ENCODE measurements at regions not wholly inside any gene's neighbourhood (a gene's known extent, or its start where the extent isn't known, plus 50 kb on each side); places are given as distances from the start of the nearest gene placed in this dataset.
A peak's percentile ranks its signal among the peaks of the same experiment; 100 is the strongest.

DNA sequence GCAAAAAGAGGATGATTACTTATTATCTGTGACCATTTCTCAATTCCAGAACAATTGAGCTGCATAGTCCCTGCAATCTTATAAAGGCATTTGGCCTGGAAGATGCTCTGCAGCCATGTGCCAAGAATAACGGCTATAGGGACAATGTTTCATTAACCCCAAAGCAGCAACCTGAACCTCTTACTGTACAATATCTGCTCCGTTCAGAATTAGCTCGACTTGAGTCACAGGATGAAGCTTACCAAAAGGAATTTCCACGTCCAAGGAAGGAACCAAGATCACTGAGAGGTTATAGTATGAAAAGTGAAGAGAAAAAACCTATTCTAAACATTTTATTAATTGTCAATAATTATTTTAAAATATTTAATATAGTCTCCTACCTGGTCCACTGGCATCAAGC, 167.3 kb upstream of the GMDS start:
- intact Hi-C loops (cut with DNase I), result no loop called here
- no peak for DNase-seq
- ATAC-seq (ENCODE audit: poor library complexity), result no peak

DNA sequence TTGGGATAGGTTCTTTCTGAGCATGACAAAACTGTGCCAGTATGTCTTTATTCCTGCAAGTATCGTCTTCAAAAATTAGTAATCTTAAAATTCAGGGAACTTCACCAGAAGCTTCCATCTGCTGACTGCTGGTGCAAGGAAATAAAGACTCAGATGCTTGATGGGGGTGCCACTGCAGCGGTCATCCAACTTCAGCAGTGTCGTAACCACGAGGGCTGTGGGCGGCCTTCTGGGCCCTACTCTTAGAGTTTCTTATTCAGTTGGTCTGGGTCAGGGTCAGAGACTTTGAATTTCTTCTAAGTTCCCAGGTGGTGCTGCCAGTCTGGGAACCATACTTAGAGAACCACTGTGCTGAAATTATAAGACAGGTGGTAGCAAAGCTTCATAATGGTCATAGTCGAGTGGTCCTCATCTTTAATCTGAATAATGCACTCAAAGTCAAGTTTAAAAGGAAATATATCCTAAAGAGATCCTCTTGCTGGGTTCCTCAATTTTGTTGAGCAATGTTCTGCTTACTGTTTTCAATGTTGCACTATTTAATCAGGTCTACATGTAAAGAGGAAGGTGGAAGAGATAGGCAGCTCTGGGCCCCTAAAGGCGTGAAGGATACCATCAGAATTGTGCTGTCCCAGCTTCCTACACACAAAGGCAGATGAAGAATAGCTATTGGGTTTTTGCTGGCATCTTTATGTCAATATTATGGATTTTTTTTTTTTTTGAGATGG, 165.4 kb upstream of the GMDS start:
- intact Hi-C loops (cut with DNase I), result no loop called here
- no peak for ATAC-seq (ENCODE audit: poor library complexity)
- no peak for DNase-seq

DNA sequence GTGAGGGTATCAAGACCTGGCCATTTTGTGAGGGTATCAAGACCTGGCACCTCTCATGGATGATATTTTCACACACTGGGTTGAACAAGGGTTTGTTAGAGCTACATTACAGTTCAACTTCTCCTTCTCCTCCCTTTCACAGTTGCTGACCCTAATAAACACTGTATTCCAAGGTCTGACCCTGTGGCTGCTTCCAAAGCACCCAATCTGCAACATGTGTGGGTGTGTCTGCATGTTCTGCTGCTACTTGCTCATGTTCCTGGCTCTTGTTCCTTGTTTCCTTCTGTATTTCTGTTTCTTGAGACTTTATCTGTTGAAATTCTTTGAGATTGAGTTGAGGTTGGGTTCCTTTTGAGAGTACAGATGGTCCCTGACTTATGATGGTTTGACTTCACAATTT, 162.1 kb upstream of the GMDS start:
- DNase-seq (no peak), ATAC-seq (ENCODE audit: poor library complexity) (no peak)
- intact Hi-C loops (cut with DNase I), result no loop called here

DNA sequence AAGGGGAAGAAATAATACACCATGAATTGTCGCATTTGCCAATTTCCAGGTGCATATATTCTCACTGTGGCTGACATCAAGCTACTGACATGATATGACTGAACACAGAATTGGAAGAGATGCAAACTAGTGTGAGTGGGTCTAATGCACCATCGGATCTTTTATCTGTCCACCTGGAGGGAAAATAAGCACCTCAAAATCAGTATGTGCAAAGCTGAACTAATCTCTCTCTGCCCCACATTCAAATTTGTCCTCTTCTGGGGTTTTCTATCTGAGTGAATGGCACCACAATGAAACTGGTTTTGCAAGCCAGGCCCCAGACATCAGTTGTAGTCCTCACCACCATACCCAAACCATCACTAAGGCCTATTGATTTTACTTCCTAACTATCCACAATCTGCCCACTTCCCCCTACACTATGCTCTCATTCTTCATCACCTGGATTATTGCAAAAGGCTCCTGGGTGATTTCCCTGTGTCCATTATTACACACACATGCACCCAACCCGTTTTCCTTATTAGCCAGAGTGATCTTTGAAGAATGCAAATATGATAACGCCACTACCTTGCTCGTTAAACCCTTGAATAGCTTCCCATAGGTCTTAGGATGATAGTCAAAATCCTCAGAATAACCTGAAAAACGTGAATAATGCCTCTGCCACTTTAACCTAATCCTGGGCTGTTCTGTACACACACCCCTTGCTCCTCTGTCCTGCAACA, 159.0 kb upstream of the GMDS start:
- no peak for DNase-seq
- no peak for ATAC-seq (ENCODE audit: poor library complexity)
- intact Hi-C loops (cut with DNase I), result no loop called here

DNA sequence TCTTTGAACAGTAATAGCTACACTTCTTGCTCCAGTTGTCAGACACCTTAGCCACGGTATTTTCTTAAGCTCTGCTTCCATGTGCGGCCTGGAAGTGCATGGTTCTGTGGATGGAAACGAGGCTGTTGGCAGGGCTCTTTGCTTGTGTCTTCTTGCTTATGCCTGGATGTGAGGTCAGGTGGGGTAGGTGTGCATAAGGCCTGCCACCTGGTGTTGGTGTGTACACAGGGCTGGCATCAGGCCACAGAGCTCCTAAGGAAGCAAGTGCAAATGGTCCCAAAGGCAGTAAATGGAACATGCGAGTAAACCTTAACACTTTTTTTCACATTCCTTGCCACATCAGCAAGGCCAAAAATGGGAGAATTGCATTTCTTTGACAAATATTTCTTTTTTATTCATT, 158.1 kb upstream of the GMDS start:
- intact Hi-C loops (cut with DNase I), result no loop called here
- ATAC-seq (ENCODE audit: poor library complexity), result no peak

DNA sequence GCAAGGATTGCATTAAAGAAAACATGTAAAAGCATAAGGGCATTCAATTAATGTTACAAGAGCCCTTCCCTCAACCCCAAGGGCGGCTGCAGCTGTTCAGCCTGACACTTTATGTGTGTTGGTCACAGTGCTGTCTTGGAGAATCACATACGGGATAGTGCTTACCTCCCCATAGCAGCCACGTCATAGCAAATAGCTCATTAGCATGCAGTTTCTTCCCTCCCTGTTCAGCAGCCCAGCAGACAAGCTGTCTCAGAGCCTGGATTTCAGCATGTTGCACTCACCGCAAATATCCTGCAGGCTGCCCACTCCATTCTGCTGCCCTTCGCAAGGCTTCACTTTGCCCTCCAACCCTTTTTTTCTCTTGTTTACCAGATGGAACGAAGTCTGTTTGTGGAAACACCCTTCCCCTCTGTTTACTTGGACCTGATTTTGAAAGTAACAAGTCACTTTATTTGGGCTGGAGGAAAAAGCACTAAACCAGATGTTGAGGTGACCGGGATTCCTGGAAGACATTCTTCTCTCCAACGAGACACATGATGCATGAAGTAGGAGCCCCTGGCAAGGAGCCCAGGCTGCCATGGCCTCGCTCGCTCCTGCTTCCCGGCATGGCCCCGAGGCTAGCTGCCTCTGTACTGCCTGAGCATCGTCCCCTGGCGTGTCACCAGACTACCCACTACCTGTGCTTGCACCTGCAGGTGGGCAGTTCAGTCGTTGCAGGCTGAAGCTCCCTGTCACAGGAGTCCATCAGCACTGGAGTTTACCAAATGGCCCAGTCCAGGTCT, 151.6 kb upstream of the GMDS start:
- intact Hi-C loops (cut with DNase I), result no loop called here
- ATAC-seq (ENCODE audit: poor library complexity) (peak; percentile 34), DNase-seq (peak; percentile 57)

More for the DNA sequence above, 158.1 kb upstream of the GMDS start:
- no peak for DNase-seq

DNA sequence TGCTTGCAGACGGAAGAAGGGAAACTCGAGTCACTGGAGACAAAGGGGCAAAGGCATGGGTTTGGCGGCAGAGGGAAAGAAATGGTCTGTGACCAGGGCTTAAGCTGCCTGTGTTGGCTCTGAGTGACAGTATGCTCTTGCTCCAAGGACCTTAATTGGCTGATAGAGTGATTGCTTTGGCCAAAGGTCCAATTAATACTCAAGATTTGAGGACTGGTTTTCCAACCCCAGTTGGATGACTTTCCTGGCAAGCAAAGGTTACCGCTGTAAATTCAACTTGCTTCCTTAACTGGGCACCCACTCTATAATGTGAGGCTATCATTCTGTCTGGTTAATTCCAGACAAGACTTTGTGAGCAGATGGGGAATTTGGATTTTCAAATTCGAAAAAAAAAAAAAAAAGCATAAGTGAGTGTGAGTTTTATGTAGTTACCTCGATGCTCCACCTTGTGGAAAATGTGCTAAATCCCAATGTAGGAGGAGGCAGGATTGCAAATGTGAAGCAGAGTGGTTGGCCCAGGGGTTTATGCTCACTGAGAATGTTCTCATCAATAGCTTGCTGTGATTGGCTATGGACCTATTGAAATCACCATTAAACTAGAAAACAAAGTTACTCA, 150.7 kb upstream of the GMDS start:
- intact Hi-C loops (cut with DNase I), result no loop called here
- DNase-seq (no peak), ATAC-seq (ENCODE audit: poor library complexity) (no peak)

DNA sequence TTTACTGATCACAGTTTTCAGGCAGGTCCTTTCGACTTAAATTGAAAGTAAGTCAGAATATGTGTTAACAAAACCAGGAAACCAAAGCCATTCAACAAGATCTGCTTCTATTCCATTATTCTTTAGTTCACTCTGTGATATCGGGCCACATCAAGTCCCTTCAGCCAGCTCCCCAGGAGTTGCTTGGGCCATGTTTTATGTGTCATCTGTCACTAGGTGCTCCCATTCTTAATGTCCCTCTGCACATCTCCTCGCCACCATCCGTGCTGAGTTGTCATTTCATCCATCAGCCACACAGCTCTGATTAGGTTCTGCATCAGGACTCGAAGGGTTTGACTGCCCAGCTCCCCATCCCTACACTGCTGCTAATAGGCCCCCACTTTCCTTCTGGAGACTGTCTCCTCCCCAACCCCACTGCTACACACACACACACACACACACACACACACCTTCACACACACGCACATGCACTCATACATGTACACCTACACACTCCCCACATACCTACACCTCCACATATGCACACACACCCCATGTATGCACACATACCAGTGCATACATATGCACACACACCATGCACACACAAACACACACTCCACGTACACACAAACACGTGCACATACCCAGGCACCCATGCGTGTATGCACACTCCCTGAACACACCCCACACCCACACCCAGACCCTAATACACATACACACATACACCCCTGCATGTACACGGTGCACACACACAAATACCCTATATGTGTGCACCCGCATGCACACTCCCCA, 143.3 kb upstream of the GMDS start:
- DNase-seq, result no peak
- ATAC-seq (ENCODE audit: poor library complexity), result no peak
- intact Hi-C loops (cut with DNase I), result no loop called here

DNA sequence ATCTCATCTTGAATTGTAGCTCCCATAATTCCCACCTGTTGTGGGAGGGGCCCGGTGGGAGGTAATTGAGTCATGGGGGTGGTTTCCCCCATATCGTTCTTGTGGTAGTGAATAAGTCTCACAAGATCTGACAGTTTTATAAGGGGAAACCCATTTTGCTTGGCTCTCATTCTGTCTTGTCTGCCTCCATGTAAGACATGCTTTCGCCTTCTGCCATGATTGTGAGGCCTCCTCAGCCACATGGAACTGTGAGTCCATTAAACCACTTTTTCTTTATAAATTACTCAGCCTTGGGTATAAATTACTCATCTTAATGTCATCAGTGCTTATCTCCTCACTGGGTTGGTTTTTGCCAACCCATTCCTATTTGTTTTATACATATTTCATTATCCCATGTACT, 142.0 kb upstream of the GMDS start:
- no peak for DNase-seq
- intact Hi-C loops (cut with DNase I), result no loop called here
- ATAC-seq (ENCODE audit: poor library complexity), result no peak

DNA sequence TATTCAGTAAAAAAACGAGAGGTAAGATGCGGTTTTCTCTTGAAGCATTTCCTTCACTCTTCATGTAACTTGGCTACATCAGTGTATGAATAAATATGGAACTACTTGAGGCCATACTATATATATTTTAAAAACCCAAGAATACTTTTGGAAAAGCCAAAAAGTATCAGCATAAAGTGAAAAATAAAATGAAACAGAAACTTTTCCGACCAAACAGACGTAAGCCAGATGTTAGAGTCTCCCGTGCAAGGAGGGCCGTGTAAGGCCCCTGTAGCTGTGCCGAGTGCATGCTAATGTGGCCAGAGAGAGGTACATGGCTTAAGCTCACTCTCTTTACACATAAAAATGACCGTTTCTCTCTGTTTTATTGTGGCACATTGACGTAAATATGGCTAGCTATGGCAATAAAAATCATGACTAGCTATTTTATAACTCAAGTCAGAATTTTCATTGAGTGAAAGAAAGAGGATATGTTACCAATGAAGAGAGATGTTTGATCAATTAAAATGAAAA, 140.1 kb upstream of the GMDS start:
- ATAC-seq (ENCODE audit: poor library complexity) (no peak), DNase-seq (no peak)
- intact Hi-C loops (cut with DNase I), result no loop called here

DNA sequence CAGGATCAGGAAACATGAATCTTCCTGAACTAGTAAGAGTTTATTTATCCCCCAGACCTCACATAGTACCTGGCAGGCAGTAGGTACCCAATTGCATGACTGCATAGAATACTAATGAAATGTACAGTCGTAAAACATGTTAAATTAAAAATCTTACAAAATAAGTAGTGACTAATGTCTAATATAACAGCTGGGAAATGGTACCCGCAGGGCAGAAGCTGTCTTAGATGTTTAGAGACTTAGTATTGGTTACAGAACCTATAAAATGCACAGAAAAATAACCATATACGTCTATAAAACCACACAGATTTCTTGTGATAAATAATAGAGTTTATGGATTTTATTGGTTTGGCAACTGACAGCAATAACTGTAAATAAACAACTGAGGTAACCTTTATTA, 139.1 kb upstream of the GMDS start:
- ATAC-seq (ENCODE audit: poor library complexity) (no peak), DNase-seq (no peak)
- intact Hi-C loops (cut with DNase I), result no loop called here

DNA sequence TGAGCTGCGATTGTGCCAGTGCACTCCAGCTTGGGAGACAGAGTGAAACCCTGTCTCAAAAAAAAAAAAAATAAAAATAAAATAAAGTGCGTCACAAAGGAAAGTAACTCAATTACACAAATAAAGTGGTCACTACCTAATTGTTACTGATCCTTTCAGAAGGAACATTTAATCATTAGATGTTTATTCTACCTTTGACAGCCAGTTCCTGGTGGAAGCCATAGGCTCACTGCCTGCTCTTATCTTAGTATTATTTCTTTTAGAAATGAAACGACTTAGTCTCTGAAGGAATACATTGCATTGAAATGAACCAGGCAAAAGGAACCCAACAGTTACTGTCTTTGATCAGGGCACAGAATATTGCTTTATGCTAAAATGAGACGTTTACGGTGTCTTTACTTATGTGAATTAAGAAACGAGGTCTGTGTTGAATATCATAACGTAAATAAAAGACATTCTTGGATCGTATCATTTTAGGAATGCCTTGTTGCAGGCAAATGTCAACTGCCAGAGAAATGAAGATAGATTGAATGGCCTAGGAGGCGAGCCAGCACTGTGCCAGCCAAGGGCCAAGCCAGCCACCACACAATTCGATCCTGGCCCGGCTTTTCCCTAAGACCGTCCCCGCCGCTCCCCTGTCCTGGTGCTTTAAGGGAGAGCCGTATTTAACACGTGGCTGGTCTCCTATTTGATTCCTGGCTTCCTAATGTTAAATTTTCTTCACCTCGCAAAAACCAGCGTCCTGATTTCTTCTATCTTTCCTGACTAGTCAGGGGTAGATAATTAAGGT, 136.7 kb upstream of the GMDS start:
- intact Hi-C loops (cut with DNase I), result no loop called here
- ATAC-seq (ENCODE audit: poor library complexity) (peak; percentile 94), DNase-seq (peak; percentile 49)

DNA sequence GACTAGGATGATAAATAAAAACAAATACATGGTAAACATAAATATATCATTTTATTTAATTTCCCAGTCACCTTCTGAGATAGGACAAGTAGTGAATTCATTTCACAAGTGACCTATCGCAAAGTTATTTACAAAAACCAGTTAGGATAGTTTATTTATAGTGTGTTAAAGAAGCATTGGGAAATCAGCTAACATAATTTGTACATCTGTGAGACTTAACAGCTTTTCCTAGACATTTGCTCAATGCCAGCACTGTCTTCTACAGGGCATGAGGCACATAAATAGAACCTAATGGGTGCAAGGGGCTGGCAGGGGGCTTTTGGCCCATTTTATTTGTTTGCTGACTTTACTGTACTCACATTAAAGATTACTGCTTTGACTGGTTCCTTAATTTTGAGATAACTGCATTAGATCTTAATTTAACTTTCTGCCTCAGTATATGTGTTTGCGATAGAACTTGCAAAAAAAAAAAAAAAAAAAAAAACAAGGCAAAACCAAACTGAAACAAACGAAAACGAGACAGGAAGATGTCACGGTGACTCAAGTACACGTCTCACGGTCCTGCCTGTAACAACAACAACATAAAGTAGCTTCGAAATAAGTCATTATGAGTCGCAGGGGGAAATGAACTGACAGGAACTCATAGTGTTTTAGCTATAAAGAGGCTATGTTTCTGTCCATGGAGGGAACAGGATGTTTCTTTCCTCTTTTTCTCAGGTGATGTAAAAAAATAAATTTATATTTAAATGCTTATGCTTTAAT, 133.7 kb upstream of the GMDS start:
- intact Hi-C loops (cut with DNase I), result no loop called here
- DNase-seq (no peak), ATAC-seq (ENCODE audit: poor library complexity) (no peak)

DNA sequence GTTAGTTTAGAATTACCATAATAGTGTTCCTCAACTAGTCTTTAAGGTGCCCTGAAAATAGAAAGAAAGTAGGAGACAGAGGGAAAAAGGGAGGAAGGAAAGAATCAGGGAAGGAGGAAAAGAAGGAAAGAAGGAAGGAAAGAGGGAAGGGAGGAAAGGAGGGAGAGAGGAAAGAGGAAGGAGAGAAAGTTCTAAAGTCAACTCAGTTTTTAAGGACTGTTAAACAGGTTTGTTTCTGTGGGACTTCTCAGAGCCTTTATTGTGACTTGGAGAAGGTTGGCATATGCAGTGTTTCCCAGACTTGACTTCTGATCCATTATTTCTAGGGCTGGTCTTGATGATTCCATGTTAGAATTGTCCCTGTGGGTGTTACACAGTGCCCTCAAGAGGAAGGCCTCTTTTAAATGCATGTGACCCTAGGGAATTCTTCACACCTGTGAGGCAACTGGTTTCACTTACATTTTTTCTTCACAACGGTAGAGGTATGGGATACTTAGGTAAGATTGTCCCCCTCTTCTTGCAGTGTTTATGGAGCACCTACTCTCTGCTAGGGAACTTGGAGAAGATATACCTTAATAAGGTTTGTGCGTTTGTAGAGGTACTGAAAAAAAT, 132.7 kb upstream of the GMDS start:
- DNase-seq (no peak), ATAC-seq (ENCODE audit: poor library complexity) (no peak)
- intact Hi-C loops (cut with DNase I), result no loop called here

DNA sequence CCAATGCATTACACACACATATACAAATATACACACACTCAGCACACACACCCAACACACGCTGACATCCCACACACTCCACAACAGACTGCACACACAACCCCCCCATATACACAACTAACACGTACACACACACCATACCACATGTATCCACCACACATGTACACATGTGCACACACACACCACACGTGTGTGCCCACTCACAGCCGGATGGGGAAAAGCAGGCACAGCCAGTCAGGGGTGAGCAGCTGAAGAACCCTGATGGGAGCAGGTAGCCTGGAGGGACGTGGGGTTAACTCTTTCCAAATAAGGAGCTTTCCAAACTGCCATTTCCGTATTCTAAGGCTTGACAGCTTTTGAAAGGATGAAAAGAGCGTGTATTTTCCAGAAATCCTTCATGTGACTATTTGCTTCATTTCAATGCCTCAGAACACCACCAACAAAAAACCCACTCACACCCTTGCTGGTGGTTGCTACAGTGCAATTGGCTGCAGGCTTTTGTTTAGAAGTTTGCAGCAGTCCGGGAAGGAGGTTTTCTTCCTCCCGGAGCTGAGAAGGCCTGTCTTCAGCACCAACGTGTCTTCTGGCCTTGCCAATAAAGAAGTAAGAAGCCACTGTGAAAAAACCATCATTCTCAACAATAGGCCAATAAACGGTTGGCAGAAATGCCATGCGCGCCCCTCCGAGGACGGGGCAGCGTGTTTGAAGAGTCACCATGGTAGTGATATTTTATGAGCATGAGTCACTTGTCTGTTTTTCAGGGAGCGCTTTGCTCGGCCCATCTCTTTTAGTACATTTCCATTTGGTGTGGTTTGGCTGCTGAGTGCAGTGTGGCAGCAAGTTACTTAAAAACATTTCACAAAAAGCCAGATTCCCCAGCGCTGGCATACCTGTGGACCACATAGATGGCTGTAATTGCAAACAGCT, 131.3 kb upstream of the GMDS start:
- DNase-seq (no peak), ATAC-seq (ENCODE audit: poor library complexity) (no peak)
- intact Hi-C loops (cut with DNase I), result no loop called here

DNA sequence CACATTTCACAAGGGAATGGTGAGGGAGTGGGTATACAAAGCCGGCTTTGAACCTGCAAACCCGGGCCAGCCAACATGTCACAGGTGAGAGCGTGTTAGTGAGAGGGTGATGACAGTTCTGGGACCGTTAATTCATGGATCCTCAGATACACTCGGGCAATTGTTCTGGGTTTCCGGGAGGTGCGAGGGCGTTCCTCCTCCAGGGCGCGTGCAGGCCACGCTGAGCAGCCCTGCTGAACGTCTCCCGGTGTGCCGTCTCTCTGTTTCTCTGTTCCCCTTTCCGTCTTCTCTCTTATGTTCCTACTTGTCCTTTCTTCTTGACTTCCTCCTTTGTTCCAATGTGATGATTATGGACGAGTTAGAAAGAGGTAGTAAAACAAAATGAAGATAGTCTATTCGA, 130.0 kb upstream of the GMDS start:
- DNase-seq, result no peak
- intact Hi-C loops (cut with DNase I), result no loop called here
- no peak for ATAC-seq (ENCODE audit: poor library complexity)
